Fibroblast of lung (primary cell): ENCODE measurements at regions not wholly inside any gene's neighbourhood (a gene's known extent, or its start where the extent isn't known, plus 50 kb on each side); places are given as distances from the start of the nearest gene placed in this dataset.

ENCODE experiments used
- EZH2 ChIP-seq: IDR thresholded peaks from 2 replicates; pipeline ENCODE4 v1.5.1; 2012; ENCODE audit warnings: low read length, control low read depth, mild to moderate bottlenecking; ENCODE audit errors: missing control alignments
- TF ChIP-seq, protein P1 (sequence below), 2 donors: IDR thresholded peaks in 1 of 2; conservative IDR thresholded peaks in 1 of 2; 1 replicate in 1 of 2; 2 replicates in 1 of 2; pipeline ENCODE4 v1.5.1; 2011 to 2012; ENCODE audit warnings: low read length in 2 of 2, control low read depth in 1 of 2, inconsistent platforms in 1 of 2, low read depth in 1 of 2, mild to moderate bottlenecking in 1 of 2

DNA sequence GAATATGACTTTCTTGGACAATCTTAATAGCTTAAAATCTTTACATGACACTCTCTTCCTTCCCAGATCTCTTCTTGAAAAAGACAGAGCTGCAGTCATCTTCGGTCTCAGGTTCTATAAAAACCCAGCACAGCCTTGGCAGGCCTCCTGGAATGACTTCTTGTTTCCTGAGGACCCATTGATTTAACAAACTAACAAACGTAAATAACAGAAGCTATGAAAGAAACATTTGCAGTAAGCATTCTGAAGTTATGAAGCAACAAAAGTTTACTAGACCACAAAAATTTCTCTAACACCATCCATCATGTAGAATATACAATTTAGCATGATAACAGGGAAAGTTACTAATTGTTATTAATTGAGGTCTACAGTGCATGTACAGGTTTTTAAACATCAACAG, 62.8 kb upstream of the STARD13 start:
- TF ChIP-seq, protein P1, sequence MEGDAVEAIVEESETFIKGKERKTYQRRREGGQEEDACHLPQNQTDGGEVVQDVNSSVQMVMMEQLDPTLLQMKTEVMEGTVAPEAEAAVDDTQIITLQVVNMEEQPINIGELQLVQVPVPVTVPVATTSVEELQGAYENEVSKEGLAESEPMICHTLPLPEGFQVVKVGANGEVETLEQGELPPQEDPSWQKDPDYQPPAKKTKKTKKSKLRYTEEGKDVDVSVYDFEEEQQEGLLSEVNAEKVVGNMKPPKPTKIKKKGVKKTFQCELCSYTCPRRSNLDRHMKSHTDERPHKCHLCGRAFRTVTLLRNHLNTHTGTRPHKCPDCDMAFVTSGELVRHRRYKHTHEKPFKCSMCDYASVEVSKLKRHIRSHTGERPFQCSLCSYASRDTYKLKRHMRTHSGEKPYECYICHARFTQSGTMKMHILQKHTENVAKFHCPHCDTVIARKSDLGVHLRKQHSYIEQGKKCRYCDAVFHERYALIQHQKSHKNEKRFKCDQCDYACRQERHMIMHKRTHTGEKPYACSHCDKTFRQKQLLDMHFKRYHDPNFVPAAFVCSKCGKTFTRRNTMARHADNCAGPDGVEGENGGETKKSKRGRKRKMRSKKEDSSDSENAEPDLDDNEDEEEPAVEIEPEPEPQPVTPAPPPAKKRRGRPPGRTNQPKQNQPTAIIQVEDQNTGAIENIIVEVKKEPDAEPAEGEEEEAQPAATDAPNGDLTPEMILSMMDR (conservative IDR thresholded peaks at IDR 0.05 in 1 of 2, IDR thresholded peaks at IDR 0.05 in 1 of 2; ENCODE audit: low read depth in 1 of 2, low read length in 2 of 2), result no peak
- no peak for TF ChIP-seq EZH2
